ENCODE measurements at regions not wholly inside any gene's neighbourhood (a gene's known extent, or its start where the extent isn't known, plus 50 kb on each side); places are given as distances from the start of the nearest gene placed in this dataset.
A peak's percentile ranks its signal among the peaks of the same experiment; 100 is the strongest.

GRCh38 chr6:109239651-109240321 lies 142.5 kb downstream of the CD164 start:
- in situ Hi-C loops (cut with MboI; ENCODE audit: low sequenced_read_pairs): no loop called here
- H3K4me1 ChIP-seq: no peaks in the 10 kb centered on the region

DNA sequence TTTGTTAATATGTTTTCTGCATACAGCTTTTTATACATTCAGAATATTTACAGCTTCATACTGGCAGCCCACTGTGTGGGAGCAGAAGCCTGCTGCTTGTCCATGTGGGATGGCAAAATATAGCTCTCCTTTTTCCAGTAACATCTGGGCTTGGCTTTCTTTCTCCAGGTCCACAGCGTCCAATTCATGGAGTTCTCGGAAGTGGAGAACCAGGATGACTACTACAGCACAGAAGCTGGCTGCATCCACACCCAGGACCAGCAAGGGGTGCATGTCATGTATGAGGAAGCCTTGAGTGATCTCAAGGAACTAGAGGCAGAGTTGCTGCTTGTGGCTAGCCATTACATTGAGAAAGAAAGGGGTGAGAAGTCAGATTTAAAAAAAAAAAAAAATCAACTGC lies 143.1 kb downstream of the CD164 start:
- no peaks in the 10 kb centered on the region for H3K4me1 ChIP-seq
- no peaks in the 10 kb centered on the region for H3K9me3 ChIP-seq
- in situ Hi-C loops (cut with MboI; ENCODE audit: low sequenced_read_pairs): no loop called here
- H3K4me3 ChIP-seq: no peak overlapping the region
- DNase-seq (ENCODE audit: low spot score in 2 of 2): no peak
- H3K36me3 ChIP-seq (replicated peaks): no peaks in the 10 kb centered on the region
- H3K27me3 ChIP-seq (ENCODE audit: low read depth): peaks cover 4% of the 10 kb centered on the region; the same call in 1 of the 2 replicates

More at GRCh38 chr6:109239651-109240321, 142.5 kb downstream of the CD164 start:
- DNase-seq (ENCODE audit: low spot score in 2 of 2): no peak
- Histone ChIP-seq H3K4me3 (no peak overlapping the region), H3K27me3 (ENCODE audit: low read depth) (peaks cover 4% of the 10 kb centered on the region; the same call in 1 of the 2 replicates), H3K36me3 (replicated peaks) (no peaks in the 10 kb centered on the region), H3K9me3 (no peaks in the 10 kb centered on the region)

DNA sequence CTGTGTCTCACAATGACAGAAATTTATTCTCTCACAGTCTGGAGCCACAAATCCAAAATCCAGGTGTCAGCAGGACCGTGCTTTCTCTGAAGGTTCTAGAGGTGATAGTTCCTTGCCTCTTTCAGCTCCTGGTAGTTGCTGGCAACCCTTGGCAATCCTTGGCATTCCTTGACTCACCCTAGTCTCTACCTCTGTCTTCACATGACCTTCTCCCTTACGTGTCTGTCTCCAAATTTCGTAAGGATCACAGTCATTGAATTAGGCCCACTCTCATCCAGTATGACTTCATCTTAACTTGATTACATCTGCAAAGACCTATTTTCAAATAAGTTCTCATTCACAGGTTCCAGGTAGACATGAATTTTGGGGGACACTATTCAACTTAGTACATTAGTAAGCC lies 143.1 kb downstream of the CEP57L1 start:
- H3K36me3 ChIP-seq (replicated peaks): no peaks in the 10 kb centered on the region
- DNase-seq (ENCODE audit: low spot score in 2 of 2): no peak
- no peak overlapping the region for H3K4me3 ChIP-seq
- no peaks in the 10 kb centered on the region for H3K9me3 ChIP-seq
- in situ Hi-C loops (cut with MboI; ENCODE audit: low sequenced_read_pairs): no loop called here
- H3K27me3 ChIP-seq (ENCODE audit: low read depth): peaks cover 4% of the 10 kb centered on the region; the same call in 1 of the 2 replicates
- H3K4me1 ChIP-seq: no peaks in the 10 kb centered on the region

- H3K9me3 ChIP-seq: no peaks in the 10 kb centered on the region
- H3K4me3 ChIP-seq: no peak overlapping the region
- peaks cover 4% of the 10 kb centered on the region; the same call in 1 of the 2 replicates for H3K27me3 ChIP-seq (ENCODE audit: low read depth)
- no peak for DNase-seq (ENCODE audit: low spot score in 2 of 2)
- in situ Hi-C loops (cut with MboI; ENCODE audit: low sequenced_read_pairs): no loop called here
- no peaks in the 10 kb centered on the region for H3K4me1 ChIP-seq
- H3K36me3 ChIP-seq (replicated peaks): no peaks in the 10 kb centered on the region
Observed at GRCh38 chr6:109237986-109238329, 142.7 kb downstream of the CEP57L1 start.

- DNase-seq (ENCODE audit: low spot score in 2 of 2): no peak
- in situ Hi-C loops (cut with MboI; ENCODE audit: low sequenced_read_pairs): no loop called here
- H3K4me3 ChIP-seq: no peak overlapping the region
- no peaks in the 10 kb centered on the region for H3K4me1 ChIP-seq
- H3K9me3 ChIP-seq: no peaks in the 10 kb centered on the region
- no peaks in the 10 kb centered on the region for H3K36me3 ChIP-seq (replicated peaks)
- H3K27me3 ChIP-seq (ENCODE audit: low read depth): peaks cover 4% of the 10 kb centered on the region; the same call in 1 of the 2 replicates
Observed at GRCh38 chr6:109237077-109237985, 142.0 kb downstream of the CEP57L1 start.

GRCh38 chr6:109236115-109237076 lies 141.1 kb downstream of the CEP57L1 start:
- Histone ChIP-seq H3K36me3 (replicated peaks) (no peaks in the 10 kb centered on the region), H3K9me3 (no peaks in the 10 kb centered on the region), H3K4me3 (no peak overlapping the region), H3K4me1 (no peaks in the 10 kb centered on the region), H3K27me3 (ENCODE audit: low read depth) (no peaks in the 10 kb centered on the region)
- peak in 1 of 2 experiments; percentile 12 for DNase-seq (ENCODE audit: low spot score in 2 of 2)
- in situ Hi-C loops (cut with MboI; ENCODE audit: low sequenced_read_pairs): no loop called here

GRCh38 chr6:109235481-109236038 lies 140.3 kb downstream of the CEP57L1 start:
- DNase-seq (ENCODE audit: low spot score in 2 of 2): no peak
- in situ Hi-C loops (cut with MboI; ENCODE audit: low sequenced_read_pairs): no loop called here
- H3K4me3 ChIP-seq: no peak overlapping the region

GRCh38 chr6:109230453-109230852 lies 135.1 kb downstream of the CEP57L1 start:
- Histone ChIP-seq H3K27me3 (ENCODE audit: low read depth) (no peaks in the 10 kb centered on the region), H3K36me3 (replicated peaks) (no peaks in the 10 kb centered on the region), H3K4me1 (no peaks in the 10 kb centered on the region), H3K4me3 (no peak overlapping the region), H3K9me3 (no peaks in the 10 kb centered on the region)
- DNase-seq (ENCODE audit: low spot score in 2 of 2): no peak
- in situ Hi-C loops (cut with MboI; ENCODE audit: low sequenced_read_pairs): no loop called here

More at GRCh38 chr6:109235481-109236038, 140.3 kb downstream of the CEP57L1 start:
- no peaks in the 10 kb centered on the region for H3K4me1 ChIP-seq
- H3K27me3 ChIP-seq (ENCODE audit: low read depth): no peaks in the 10 kb centered on the region
- H3K36me3 ChIP-seq (replicated peaks): no peaks in the 10 kb centered on the region
- no peaks in the 10 kb centered on the region for H3K9me3 ChIP-seq

GRCh38 chr6:109229536-109229935 lies 134.2 kb downstream of the CEP57L1 start:
- no peaks in the 10 kb centered on the region for H3K9me3 ChIP-seq
- no peaks in the 10 kb centered on the region for H3K27me3 ChIP-seq (ENCODE audit: low read depth)
- no peak overlapping the region for H3K4me3 ChIP-seq
- in situ Hi-C loops (cut with MboI; ENCODE audit: low sequenced_read_pairs): no loop called here
- DNase-seq (ENCODE audit: low spot score in 2 of 2): no peak
- no peaks in the 10 kb centered on the region for H3K36me3 ChIP-seq (replicated peaks)
- H3K4me1 ChIP-seq: no peaks in the 10 kb centered on the region

DNA sequence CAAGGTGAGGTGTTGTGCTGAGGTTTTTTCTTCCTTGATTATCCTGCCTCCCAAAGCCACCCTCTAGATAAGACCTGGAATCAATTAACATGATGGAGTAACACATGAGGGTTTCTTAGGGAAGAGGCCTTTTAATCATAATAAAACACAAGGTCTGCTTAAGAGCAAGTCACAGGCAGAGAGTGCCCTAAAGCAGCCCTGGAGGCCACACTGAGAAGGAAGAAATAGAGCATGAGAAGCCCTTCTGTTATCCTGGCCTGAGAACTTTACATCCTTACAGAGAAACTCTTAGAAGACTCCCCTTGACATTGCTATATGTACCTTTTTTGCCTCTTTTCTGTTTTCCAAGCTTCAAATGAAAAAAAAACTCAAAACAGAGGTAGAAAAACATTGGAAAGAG lies 132.3 kb downstream of the CEP57L1 start:
- Histone ChIP-seq H3K4me3 (no peak overlapping the region), H3K27me3 (ENCODE audit: low read depth) (peaks cover 12% of the 10 kb centered on the region; the same call in 1 of the 2 replicates), H3K36me3 (replicated peaks) (no peaks in the 10 kb centered on the region), H3K4me1 (no peaks in the 10 kb centered on the region), H3K9me3 (no peaks in the 10 kb centered on the region)
- in situ Hi-C loops (cut with MboI; ENCODE audit: low sequenced_read_pairs): no loop called here
- no peak for DNase-seq (ENCODE audit: low spot score in 2 of 2)

- in situ Hi-C loops (cut with MboI; ENCODE audit: low sequenced_read_pairs): no loop called here
- no peak for DNase-seq (ENCODE audit: low spot score in 2 of 2)
- Histone ChIP-seq H3K9me3 (no peaks in the 10 kb centered on the region), H3K4me1 (no peaks in the 10 kb centered on the region), H3K36me3 (replicated peaks) (no peaks in the 10 kb centered on the region), H3K4me3 (no peak overlapping the region), H3K27me3 (ENCODE audit: low read depth) (peaks cover 13% of the 10 kb centered on the region; the same call in 1 of the 2 replicates)
Observed at GRCh38 chr6:109226353-109226752, 131.0 kb downstream of the CEP57L1 start.

GRCh38 chr6:109225946-109226345 lies 130.6 kb downstream of the CEP57L1 start:
- peaks cover 13% of the 10 kb centered on the region; the same call in 1 of the 2 replicates for H3K27me3 ChIP-seq (ENCODE audit: low read depth)
- no peak for DNase-seq (ENCODE audit: low spot score in 2 of 2)
- no peaks in the 10 kb centered on the region for H3K4me1 ChIP-seq
- no peaks in the 10 kb centered on the region for H3K36me3 ChIP-seq (replicated peaks)
- no peaks in the 10 kb centered on the region for H3K9me3 ChIP-seq
- no peak overlapping the region for H3K4me3 ChIP-seq
- in situ Hi-C loops (cut with MboI; ENCODE audit: low sequenced_read_pairs): no loop called here

GRCh38 chr6:109224994-109225393 lies 129.7 kb downstream of the CEP57L1 start:
- Histone ChIP-seq H3K9me3 (no peaks in the 10 kb centered on the region), H3K4me3 (no peak overlapping the region), H3K36me3 (replicated peaks) (no peaks in the 10 kb centered on the region), H3K27me3 (ENCODE audit: low read depth) (peaks cover 13% of the 10 kb centered on the region; the same call in 1 of the 2 replicates), H3K4me1 (no peaks in the 10 kb centered on the region)
- in situ Hi-C loops (cut with MboI; ENCODE audit: low sequenced_read_pairs): no loop called here
- DNase-seq (ENCODE audit: low spot score in 2 of 2): no peak

Data from HAP-1 (cell line).